GM18873 (cell line): ENCODE measurements at regions not wholly inside any gene's neighbourhood (a gene's known extent, or its start where the extent isn't known, plus 50 kb on each side); places are given as distances from the start of the nearest gene placed in this dataset.
A peak's percentile ranks its signal among the peaks of the same experiment; 100 is the strongest.
"Not testable (repeated sequence)": the region's sequence is repeated elsewhere in the genome, so short reads cannot be mapped to it uniquely, and the experiment has no call there.

Experiments used
- ATAC-seq: cut with Tn5 transposase; IDR thresholded peaks from one replicate; pipeline ENCODE4 v1.9.1; 2021; ENCODE audit warnings: mild to moderate bottlenecking, moderate library complexity, moderate number of reproducible peaks; ENCODE audit not compliant: unreplicated experiment, low FRiP score

DNA sequence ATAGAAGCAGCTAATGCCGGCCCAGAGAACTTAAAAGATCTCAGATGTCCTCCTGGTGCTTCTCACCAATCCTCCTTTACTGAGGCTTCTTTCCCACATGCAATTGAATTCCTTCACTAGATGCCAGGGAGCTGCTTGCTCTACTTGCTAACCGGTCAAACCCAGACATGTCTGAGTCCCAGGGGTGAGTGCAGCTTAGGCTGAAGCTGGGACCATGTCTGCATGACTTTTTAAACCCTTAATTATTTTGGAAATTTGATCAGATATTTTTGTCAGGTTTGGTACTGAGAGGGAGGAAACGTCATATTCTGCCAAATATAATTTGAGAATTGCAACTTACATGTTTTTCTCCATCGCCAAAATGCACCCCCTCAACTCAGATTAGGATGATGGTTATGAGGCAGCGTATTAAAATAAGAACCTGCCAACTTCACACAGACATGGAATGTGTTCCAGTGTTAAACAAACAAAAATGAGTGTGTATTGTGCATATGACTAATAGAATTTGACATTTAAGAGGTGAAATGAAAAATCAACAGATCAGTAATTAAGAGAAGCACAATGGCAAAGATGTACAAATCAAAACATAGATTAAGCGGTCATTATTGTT, 529.5 kb downstream of the ETS1 start:
- ATAC-seq = no peak

- ATAC-seq = no peak
Observed at GRCh38 chr11:128055576-128056217, 531.7 kb downstream of the ETS1 start.

DNA sequence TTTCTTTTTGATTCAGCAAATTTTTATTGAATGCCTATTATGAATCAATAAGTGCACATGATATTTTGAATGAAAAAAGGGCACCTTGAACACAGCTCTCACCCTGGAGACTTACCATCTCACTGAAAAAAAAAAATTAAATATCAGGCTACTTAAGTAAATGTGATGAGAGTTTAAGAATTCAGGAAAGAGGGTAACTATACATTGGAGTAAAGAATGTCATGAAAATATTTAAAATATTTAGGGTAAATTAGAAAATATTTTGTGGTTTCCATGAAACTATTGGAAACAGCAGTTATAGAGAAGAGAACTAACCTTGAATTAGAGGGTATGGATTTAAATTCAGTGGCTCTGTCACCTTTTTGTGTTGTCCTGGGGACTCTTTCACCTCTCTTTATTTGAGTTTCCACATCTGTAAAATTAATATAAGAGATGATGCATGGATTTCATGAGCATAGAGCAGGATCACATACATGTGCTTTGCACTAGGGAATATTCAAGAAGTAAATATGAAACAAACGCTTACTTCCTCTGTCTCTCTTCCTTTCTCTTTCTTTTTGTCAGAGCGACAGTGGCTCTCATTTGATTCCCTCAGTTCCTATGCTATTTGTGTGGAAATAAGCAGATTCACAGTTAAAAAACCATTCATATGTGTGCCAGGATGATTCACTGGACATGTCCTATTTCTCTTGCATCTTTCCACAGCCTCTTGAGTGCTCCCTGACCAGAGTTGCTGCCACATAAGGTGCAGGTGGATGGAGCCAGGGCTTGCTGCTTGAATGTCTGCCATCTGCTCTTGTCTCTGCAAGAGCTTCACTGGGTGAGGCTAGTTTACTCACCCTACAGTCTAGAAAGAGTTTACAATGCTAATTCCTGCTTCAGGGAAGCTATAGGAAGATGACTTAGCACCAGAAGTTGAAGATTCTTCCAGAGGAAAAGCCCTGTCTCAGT, 533.1 kb downstream of the ETS1 start:
- peak; percentile 62 for ATAC-seq

- no peak for ATAC-seq
Observed at GRCh38 chr11:128052912-128053641, 534.3 kb downstream of the ETS1 start.

DNA sequence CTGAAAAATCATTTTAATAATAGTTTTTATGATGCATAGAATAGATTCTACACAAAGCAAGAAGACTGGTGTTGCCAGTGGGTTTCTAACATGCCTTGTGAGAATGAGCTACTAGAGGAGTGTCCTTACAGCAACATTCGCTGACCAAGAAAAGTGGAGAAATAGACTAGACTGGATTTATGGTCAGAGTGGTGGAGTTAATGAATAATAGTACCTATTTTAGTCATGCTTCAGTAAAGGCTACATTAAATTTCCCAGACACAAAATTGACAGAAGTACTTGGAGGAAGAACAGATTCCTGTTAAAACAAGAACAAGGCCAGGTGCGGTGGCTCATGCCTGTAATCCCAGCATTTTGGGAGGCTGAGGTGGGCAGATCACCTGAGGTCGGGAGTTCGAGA, 539.2 kb downstream of the ETS1 start:
- no peak for ATAC-seq

DNA sequence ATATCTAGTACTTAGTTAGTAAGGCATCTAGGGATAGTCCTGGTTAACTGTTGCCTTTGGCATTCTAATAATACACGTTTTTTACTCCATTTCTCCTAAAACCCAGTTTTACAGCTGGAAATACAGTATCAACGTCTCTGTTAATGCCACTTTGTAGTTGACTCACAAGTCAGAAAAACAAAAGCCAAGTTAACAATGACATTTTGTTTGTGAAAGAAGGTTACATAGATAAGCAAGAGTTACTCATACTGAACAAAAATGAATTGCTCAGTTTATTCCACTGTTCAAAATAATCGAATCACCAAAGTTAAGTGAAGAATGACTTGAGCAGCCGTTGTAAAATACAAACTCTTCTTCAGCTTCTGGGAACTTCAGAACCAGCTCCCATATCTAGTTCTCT, 540.3 kb downstream of the ETS1 start:
- no peak for ATAC-seq

GRCh38 chr11:128046213-128046612, 541.1 kb downstream of the ETS1 start:
- no peak for ATAC-seq

DNA sequence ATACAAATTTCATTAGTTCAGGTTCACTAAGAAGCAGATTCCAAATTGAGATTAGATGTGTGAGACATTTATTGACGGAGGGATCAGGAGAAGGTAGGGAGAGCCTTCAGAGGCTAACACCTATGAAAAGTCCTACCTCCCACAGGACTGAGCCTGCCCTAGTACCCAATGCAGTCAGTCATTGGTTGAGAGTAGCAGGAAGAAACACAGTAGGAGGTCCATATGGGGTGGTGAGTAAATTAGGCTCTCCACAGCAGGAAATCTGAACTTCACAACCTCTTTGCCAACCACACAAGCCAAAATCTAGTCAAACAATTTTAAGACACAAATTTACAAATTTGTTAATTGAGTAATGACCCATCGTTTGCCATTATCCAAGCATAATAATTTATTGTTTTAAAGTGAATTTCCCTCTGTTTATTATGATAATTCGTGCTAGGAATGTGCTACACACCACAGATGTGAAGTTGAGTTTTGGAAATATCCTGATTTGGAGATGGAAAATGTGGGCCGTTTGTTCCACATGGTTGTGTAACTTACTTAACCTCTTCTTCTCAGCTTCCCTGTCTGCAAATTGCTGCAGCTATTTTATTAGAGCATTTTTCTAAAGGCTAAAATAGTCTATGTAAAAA, 542.1 kb downstream of the ETS1 start:
- no peak for ATAC-seq

GRCh38 chr11:128042290-128042751, 545.0 kb downstream of the ETS1 start:
- no peak for ATAC-seq

DNA sequence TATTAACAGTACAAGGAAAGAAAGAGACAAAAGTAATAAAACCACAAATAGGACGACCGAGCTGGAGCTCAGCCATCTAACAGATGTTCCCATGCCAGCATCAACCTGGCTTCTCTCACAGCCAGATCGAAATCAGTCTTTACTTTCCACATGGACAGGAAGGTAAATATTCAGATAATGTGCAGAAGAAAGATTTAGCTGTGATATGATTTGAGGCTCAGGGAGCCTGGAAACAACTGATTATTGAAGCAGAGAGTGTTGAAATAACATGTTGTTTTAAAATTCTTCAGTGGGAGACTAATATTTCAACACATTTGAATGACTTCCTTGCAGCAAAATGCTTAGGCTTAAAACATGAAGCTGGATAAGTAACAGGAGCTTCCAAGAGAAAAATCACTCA, 546.8 kb downstream of the ETS1 start:
- no peak for ATAC-seq

DNA sequence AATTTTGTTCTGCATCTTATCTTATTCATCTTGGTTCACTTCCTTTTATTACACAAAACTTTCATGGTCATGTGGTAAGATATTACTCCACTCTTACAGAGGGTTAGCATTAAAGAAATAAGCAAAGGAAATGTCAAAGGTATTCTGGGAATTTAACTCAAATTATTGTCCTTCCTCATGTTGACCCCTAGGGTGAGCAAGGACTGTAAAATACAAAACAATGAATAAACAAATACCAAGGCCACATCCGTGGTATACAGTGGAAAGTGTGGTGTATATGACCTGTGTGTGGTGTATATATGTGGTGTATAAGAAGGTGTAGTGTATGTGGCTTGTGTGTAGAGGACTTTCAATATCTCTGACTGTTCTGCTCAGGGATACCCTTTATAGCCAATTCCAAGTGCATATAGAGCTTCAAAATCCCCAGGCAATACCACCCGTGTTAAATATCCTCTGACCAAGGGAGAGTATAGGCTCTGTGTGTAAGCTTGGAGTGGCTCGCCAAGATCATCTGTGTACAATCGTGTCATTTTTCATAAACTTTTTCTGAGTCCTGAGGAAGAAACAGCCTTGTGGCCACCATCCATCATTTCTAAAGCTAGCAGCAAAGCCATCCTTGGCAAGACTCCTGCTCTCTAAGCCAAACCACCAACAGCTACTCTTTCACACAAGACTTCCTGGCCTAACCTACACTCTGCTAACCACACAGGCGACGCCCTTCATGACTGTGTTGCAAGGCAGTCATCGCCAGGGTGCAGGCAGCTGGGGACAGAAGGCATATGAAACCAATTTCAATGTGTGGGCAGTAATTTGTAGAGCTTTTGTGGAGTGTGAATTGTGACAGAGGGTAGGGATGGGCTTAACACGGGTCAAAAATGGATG, 548.0 kb downstream of the ETS1 start:
- peak; percentile 63 for ATAC-seq

- no peak for ATAC-seq
Observed at GRCh38 chr11:128036556-128037093, 550.7 kb downstream of the ETS1 start.

- no peak for ATAC-seq
Observed at GRCh38 chr11:128036006-128036405, 551.4 kb downstream of the ETS1 start.

DNA sequence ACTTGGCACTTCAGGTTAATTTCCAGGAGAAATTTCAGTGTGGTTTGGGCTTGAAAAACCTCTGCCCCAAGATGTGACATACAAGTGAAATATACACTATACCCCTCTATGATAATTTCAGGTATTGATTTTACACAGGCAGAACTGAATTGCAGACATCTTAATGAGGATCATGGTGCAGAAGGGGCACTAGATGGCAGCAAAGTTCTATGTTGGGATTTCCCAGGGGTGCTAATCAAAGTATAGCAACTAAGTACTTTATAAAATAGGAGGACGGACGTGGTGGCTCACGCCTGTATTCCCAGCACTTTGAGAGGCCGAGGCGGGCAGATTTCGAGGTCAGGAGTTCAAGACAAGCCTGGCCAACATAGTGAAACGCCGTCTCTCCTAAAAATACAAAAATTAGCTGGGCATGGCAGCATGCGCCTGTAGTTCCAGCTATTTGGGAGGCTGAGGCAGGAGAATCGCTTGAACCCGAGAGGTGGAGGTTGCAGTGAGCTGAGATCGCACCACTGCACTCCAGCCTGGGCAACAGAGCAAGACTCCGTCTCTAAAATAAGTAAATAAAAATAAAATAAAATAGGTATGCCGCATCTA, 555.7 kb downstream of the ETS1 start:
- not testable (repeated sequence) for ATAC-seq

GRCh38 chr11:128029219-128029722, 558.1 kb downstream of the ETS1 start:
- no peak for ATAC-seq

DNA sequence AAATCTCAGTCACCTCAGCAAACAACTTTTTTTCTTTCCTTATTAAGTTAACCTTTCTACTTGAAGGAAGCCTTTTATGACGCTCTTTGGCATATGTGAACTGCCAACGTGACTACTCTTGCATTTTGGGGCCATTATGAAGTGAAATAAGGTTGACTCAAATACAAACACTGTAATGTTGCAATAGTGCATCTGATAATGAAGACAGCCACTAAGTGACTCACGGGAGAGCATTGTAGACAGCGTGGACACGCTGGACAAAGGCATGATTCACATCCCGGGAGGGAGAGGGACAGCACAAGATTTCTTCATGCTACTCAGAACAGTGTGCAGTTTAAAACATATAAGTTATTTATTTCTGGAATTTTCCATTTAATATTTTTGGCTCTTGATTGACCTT, 560.8 kb downstream of the ETS1 start:
- ATAC-seq = no peak

GRCh38 chr11:128022761-128023160, 564.6 kb downstream of the ETS1 start:
- no peak for ATAC-seq

GRCh38 chr11:128022007-128022368, 565.4 kb downstream of the ETS1 start:
- no peak for ATAC-seq
